ENCODE measurements at regions not wholly inside any gene's neighbourhood (a gene's known extent, or its start where the extent isn't known, plus 50 kb on each side); places are given as distances from the start of the nearest gene placed in this dataset.

- no peak overlapping the region for H3K4me2 ChIP-seq
- no peaks in the 10 kb centered on the region for H3F3A ChIP-seq (ENCODE audit: insufficient read depth, low read depth)
- no peak for DNase-seq
- POLR2A ChIA-PET (ENCODE audit: unreplicated experiment): no interaction called here
- no peak for TF ChIP-seq CTCF (conservative IDR thresholded peaks at IDR 0.05)
- TF ChIP-seq EZH2 (IDR thresholded peaks at IDR 0.05; ENCODE audit: low read depth): no peak
- BruUV-seq (replicated peaks): no TSS peak
- no peak overlapping the region for H3K27ac ChIP-seq
- no peak overlapping the region for H2AFZ ChIP-seq
- no peak overlapping the region for H3K4me3 ChIP-seq
- intact Hi-C loops (cut with micrococcal nuclease; ENCODE audit: unreplicated experiment): no loop called here
- no peaks in the 10 kb centered on the region for H3K36me3 ChIP-seq (ENCODE audit: low read depth)
- no peaks in the 10 kb centered on the region for H3K9me3 ChIP-seq (ENCODE audit: insufficient read depth, low read depth)
- H3K9me2 ChIP-seq (ENCODE audit: insufficient read depth): no peaks in the 10 kb centered on the region
- CTCF ChIA-PET: no interaction called here
- H3K79me2 ChIP-seq (ENCODE audit: low read depth): peaks cover 99% of the 10 kb centered on the region
- no peaks in the 10 kb centered on the region for H3K27me3 ChIP-seq (ENCODE audit: insufficient read depth, low read depth)
- no peaks in the 10 kb centered on the region for H3K4me1 ChIP-seq (replicated peaks; ENCODE audit: insufficient read depth)
- H4K20me1 ChIP-seq (ENCODE audit: insufficient read depth): peaks cover 11% of the 10 kb centered on the region; the same call in 1 of the 2 replicates
Measured at GRCh38 chr3:72436863-72437592, 411.2 kb downstream of the SHQ1 start.

GRCh38 chr3:72434296-72434695, 413.9 kb downstream of the SHQ1 start:
- intact Hi-C loops (cut with micrococcal nuclease; ENCODE audit: unreplicated experiment): no loop called here
- H3K36me3 ChIP-seq (ENCODE audit: low read depth): no peaks in the 10 kb centered on the region
- H3K79me2 ChIP-seq (ENCODE audit: low read depth): peaks cover 91% of the 10 kb centered on the region
- H3K27me3 ChIP-seq (ENCODE audit: insufficient read depth, low read depth): no peaks in the 10 kb centered on the region
- H3F3A ChIP-seq (ENCODE audit: insufficient read depth, low read depth): no peaks in the 10 kb centered on the region
- no peaks in the 10 kb centered on the region for H3K9me3 ChIP-seq (ENCODE audit: insufficient read depth, low read depth)
- H4K20me1 ChIP-seq (ENCODE audit: insufficient read depth): peaks cover 10% of the 10 kb centered on the region; the same call in 1 of the 2 replicates
- POLR2A ChIA-PET (ENCODE audit: unreplicated experiment): no interaction called here
- H3K4me2 ChIP-seq: no peak overlapping the region
- CTCF ChIA-PET: no interaction called here
- no peak overlapping the region for H3K4me3 ChIP-seq
- H3K4me1 ChIP-seq (replicated peaks; ENCODE audit: insufficient read depth): no peaks in the 10 kb centered on the region
- H2AFZ ChIP-seq: no peak overlapping the region
- no peaks in the 10 kb centered on the region for H3K9me2 ChIP-seq (ENCODE audit: insufficient read depth)
- TF ChIP-seq CTCF (conservative IDR thresholded peaks at IDR 0.05): no peak
- no peak for DNase-seq
- no TSS peak for BruUV-seq (replicated peaks)
- H3K27ac ChIP-seq: no peak overlapping the region

GRCh38 chr3:72432246-72432645, 416.0 kb downstream of the SHQ1 start:
- Histone ChIP-seq H3F3A (ENCODE audit: insufficient read depth, low read depth) (no peaks in the 10 kb centered on the region), H3K9me2 (ENCODE audit: insufficient read depth) (no peaks in the 10 kb centered on the region), H3K79me2 (ENCODE audit: low read depth) (peaks cover 87% of the 10 kb centered on the region), H3K9me3 (ENCODE audit: insufficient read depth, low read depth) (no peaks in the 10 kb centered on the region), H2AFZ (no peak overlapping the region), H3K36me3 (ENCODE audit: low read depth) (no peaks in the 10 kb centered on the region), H3K4me2 (no peak overlapping the region), H3K27ac (no peak overlapping the region), H3K4me3 (no peak overlapping the region), H4K20me1 (ENCODE audit: insufficient read depth) (peaks cover 16% of the 10 kb centered on the region; the same call in 1 of the 2 replicates), H3K4me1 (replicated peaks; ENCODE audit: insufficient read depth) (no peaks in the 10 kb centered on the region; the same call in 1 of the 2 replicates), H3K27me3 (ENCODE audit: insufficient read depth, low read depth) (no peaks in the 10 kb centered on the region)
- TF ChIP-seq EZH2 (IDR thresholded peaks at IDR 0.05; ENCODE audit: low read depth): no peak
- no peak for TF ChIP-seq CTCF (conservative IDR thresholded peaks at IDR 0.05)
- DNase-seq: no peak
- ChIA-PET POLR2A (ENCODE audit: unreplicated experiment) (no interaction called here), CTCF (no interaction called here)
- intact Hi-C loops (cut with micrococcal nuclease; ENCODE audit: unreplicated experiment): no loop called here
- BruUV-seq (replicated peaks): no TSS peak
